Neural cell (in vitro differentiated cells): ENCODE measurements at regions not wholly inside any gene's neighbourhood (a gene's known extent, or its start where the extent isn't known, plus 50 kb on each side); places are given as distances from the start of the nearest gene placed in this dataset.

Experiments
- H2AFZ ChIP-seq: fragments of 200-600, 300-800 bp; sonication (generic), shearing (Covaris generic); 2 replicates; pipeline ENCODE4 v1.6.0; 2014; ENCODE audit warnings: low read depth, mild to moderate bottlenecking, antibody characterized with exemption, low read length, moderate library complexity
- H3F3A ChIP-seq: fragments of 200-600 bp; shearing (Covaris generic); 2 replicates; pipeline ENCODE4 v1.6.1; 2016; ENCODE audit warnings: mild to moderate bottlenecking, moderate library complexity, mixed read lengths, antibody characterized with exemption, low read length; ENCODE audit not compliant: insufficient read depth, poor library complexity, severe bottlenecking
- H3K27ac ChIP-seq: fragments of 200-600, 300-800 bp; sonication (generic), shearing (Covaris generic); 2 replicates; pipeline ENCODE4 v1.5.1; 2014; ENCODE audit warnings: mild to moderate bottlenecking, low read length, moderate library complexity
- H3K27me3 ChIP-seq: fragments of 300-800, 200-600 bp; sonication (generic), shearing (Covaris generic); 2 replicates; pipeline ENCODE4 v1.6.0; 2014; ENCODE audit warnings: mild to moderate bottlenecking, low read depth, low read length, moderate library complexity; ENCODE audit not compliant: insufficient read depth
- H3K36me3 ChIP-seq: fragments of 300-800, 200-600 bp; sonication (generic), shearing (Covaris generic); 2 replicates; pipeline ENCODE4 v1.5.1; 2014; ENCODE audit warnings: mild to moderate bottlenecking, antibody characterized with exemption, low read length, moderate library complexity; ENCODE audit not compliant: insufficient read depth
- H3K4me2 ChIP-seq: fragments of 300-800, 200-600 bp; sonication (generic), shearing (Covaris generic); 2 replicates; pipeline ENCODE4 v1.6.0; 2014; ENCODE audit warnings: mild to moderate bottlenecking, low read length
- H3K4me3 ChIP-seq: fragments of 300-800, 200-600 bp; sonication (generic), shearing (Covaris generic); 2 replicates; pipeline ENCODE4 v1.5.1; 2014; ENCODE audit warnings: mild to moderate bottlenecking, low read length, moderate library complexity
- H3K79me2 ChIP-seq: fragments of 200-600 bp; shearing (Covaris generic); replicated peaks from 2 replicates; pipeline ENCODE4 v1.6.0; 2014; ENCODE audit warnings: mild to moderate bottlenecking, low read length, moderate library complexity; ENCODE audit not compliant: insufficient read depth
- H3K9ac ChIP-seq: fragments of 300-800, 200-600 bp; sonication (generic), shearing (Covaris generic); 2 replicates; pipeline ENCODE4 v1.6.1; 2016; ENCODE audit warnings: mild to moderate bottlenecking, low read length, mixed read lengths
- H3K9me2 ChIP-seq: fragments of 200-600 bp; shearing (Covaris generic); 2 replicates; pipeline ENCODE4 v1.6.1; 2016; ENCODE audit warnings: mild to moderate bottlenecking, low read length, mixed read lengths; ENCODE audit not compliant: insufficient read depth
- H3K9me3 ChIP-seq: fragments of 200-600, 300-800 bp; sonication (generic), shearing (Covaris generic); 2 replicates; pipeline ENCODE4 v1.6.1; 2016; ENCODE audit warnings: mild to moderate bottlenecking, mixed run types, low read length, moderate library complexity, mixed read lengths
- H4K20me1 ChIP-seq: fragments of 200-600 bp; shearing (Covaris generic); 2 replicates; pipeline ENCODE4 v1.6.1; 2016; ENCODE audit warnings: mild to moderate bottlenecking, mixed run types; ENCODE audit not compliant: insufficient read depth
- EP300 ChIP-seq: fragments of 450-650 bp; conservative IDR thresholded peaks from 2 replicates; pipeline ENCODE4 v1.6.1; 2014; ENCODE audit warnings: antibody characterized with exemption, mild to moderate bottlenecking, moderate library complexity; ENCODE audit not compliant: poor library complexity, severe bottlenecking
- EZH2 ChIP-seq: fragments of 200-600, 300-800 bp; shearing (Covaris generic), sonication (generic); IDR thresholded peaks from 2 replicates; pipeline ENCODE4 v1.6.1; 2014; ENCODE audit warnings: antibody characterized with exemption, low read length, borderline replicate concordance, mild to moderate bottlenecking; ENCODE audit not compliant: insufficient read depth, poor library complexity, severe bottlenecking
- MXI1 ChIP-seq: fragments of 450-650 bp; conservative IDR thresholded peaks from 2 replicates; pipeline ENCODE4 v1.6.1; 2014; ENCODE audit warnings: antibody characterized with exemption, mild to moderate bottlenecking; ENCODE audit not compliant: poor library complexity, severe bottlenecking
- POLR2AphosphoS5 ChIP-seq: IDR thresholded peaks from 2 replicates; pipeline ENCODE4 v1.6.1; 2012
- RAD21 ChIP-seq: fragments of 450-650 bp; conservative IDR thresholded peaks from 2 replicates; pipeline ENCODE4 v1.6.1; 2014; ENCODE audit warnings: antibody characterized with exemption, mild to moderate bottlenecking, moderate library complexity
- SMC3 ChIP-seq: fragments of 450-650 bp; conservative IDR thresholded peaks from 2 replicates; pipeline ENCODE4 v1.6.1; 2014; ENCODE audit warnings: antibody characterized with exemption, mild to moderate bottlenecking, moderate library complexity; ENCODE audit not compliant: poor library complexity
- TAF1 ChIP-seq: IDR thresholded peaks from 2 replicates; pipeline ENCODE4 v1.6.1; 2012; ENCODE audit warnings: low read depth
- TF ChIP-seq, protein P1 (sequence below): fragments of 450-650 bp; IDR thresholded peaks from 2 replicates; pipeline ENCODE4 v1.5.1; 2014; ENCODE audit warnings: antibody characterized with exemption, mild to moderate bottlenecking, moderate library complexity; ENCODE audit not compliant: poor library complexity, severe bottlenecking
- TF ChIP-seq, protein P2 (sequence below): IDR thresholded peaks from 2 replicates; pipeline ENCODE4 v1.6.1; 2012; ENCODE audit warnings: borderline replicate concordance

DNA sequence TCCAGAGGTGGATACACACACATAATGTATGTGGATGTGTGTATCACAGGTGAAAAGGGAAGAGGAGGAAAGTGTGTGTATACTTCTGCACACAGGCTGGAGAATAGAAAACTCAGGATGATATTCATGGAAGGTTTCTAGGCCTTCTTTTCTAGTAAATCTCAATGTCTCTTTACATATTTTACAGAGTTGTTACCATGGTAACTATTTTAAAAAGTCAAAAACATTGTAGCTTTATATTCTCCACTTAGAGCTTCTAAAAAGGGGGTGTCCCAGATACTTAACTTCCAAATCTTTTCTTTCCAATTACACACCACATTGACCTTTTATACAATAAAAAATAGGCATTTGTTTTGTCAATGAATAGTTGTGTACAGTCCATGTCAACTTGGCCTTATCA is 604.8 kb upstream of the LCORL start:
- Histone ChIP-seq H3K27me3 (no peaks in the 10 kb centered on the region), H3K4me3 (no peak overlapping the region), H3K9me3 (no peaks in the 10 kb centered on the region), H3K79me2 (no peaks in the 10 kb centered on the region), H3K9me2 (no peaks in the 10 kb centered on the region), H3K4me2 (no peak overlapping the region), H3K36me3 (no peaks in the 10 kb centered on the region), H2AFZ (no peak overlapping the region), H4K20me1 (no peaks in the 10 kb centered on the region), H3K9ac (no peak overlapping the region), H3F3A (no peaks in the 10 kb centered on the region), H3K27ac (no peak overlapping the region)
- no peak for TF ChIP-seq RAD21
- TF ChIP-seq, protein P1, sequence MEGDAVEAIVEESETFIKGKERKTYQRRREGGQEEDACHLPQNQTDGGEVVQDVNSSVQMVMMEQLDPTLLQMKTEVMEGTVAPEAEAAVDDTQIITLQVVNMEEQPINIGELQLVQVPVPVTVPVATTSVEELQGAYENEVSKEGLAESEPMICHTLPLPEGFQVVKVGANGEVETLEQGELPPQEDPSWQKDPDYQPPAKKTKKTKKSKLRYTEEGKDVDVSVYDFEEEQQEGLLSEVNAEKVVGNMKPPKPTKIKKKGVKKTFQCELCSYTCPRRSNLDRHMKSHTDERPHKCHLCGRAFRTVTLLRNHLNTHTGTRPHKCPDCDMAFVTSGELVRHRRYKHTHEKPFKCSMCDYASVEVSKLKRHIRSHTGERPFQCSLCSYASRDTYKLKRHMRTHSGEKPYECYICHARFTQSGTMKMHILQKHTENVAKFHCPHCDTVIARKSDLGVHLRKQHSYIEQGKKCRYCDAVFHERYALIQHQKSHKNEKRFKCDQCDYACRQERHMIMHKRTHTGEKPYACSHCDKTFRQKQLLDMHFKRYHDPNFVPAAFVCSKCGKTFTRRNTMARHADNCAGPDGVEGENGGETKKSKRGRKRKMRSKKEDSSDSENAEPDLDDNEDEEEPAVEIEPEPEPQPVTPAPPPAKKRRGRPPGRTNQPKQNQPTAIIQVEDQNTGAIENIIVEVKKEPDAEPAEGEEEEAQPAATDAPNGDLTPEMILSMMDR, result no peak
- TF ChIP-seq EP300, result no peak
- TF ChIP-seq, protein P2, sequence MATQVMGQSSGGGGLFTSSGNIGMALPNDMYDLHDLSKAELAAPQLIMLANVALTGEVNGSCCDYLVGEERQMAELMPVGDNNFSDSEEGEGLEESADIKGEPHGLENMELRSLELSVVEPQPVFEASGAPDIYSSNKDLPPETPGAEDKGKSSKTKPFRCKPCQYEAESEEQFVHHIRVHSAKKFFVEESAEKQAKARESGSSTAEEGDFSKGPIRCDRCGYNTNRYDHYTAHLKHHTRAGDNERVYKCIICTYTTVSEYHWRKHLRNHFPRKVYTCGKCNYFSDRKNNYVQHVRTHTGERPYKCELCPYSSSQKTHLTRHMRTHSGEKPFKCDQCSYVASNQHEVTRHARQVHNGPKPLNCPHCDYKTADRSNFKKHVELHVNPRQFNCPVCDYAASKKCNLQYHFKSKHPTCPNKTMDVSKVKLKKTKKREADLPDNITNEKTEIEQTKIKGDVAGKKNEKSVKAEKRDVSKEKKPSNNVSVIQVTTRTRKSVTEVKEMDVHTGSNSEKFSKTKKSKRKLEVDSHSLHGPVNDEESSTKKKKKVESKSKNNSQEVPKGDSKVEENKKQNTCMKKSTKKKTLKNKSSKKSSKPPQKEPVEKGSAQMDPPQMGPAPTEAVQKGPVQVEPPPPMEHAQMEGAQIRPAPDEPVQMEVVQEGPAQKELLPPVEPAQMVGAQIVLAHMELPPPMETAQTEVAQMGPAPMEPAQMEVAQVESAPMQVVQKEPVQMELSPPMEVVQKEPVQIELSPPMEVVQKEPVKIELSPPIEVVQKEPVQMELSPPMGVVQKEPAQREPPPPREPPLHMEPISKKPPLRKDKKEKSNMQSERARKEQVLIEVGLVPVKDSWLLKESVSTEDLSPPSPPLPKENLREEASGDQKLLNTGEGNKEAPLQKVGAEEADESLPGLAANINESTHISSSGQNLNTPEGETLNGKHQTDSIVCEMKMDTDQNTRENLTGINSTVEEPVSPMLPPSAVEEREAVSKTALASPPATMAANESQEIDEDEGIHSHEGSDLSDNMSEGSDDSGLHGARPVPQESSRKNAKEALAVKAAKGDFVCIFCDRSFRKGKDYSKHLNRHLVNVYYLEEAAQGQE, result no peak
- no peak for TF ChIP-seq EZH2
- no peak for TF ChIP-seq POLR2AphosphoS5
- no peak for TF ChIP-seq TAF1
- TF ChIP-seq SMC3, result no peak
- TF ChIP-seq MXI1, result no peak

- Histone ChIP-seq H3K9me3 (no peaks in the 10 kb centered on the region), H3K9me2 (no peaks in the 10 kb centered on the region), H3K4me3 (no peak overlapping the region), H3K4me2 (no peak overlapping the region), H2AFZ (no peak overlapping the region), H3K79me2 (no peaks in the 10 kb centered on the region), H3K9ac (no peak overlapping the region), H4K20me1 (no peaks in the 10 kb centered on the region), H3F3A (no peaks in the 10 kb centered on the region), H3K27me3 (no peaks in the 10 kb centered on the region), H3K36me3 (no peaks in the 10 kb centered on the region), H3K27ac (no peak overlapping the region)
- no peak for TF ChIP-seq EP300
- TF ChIP-seq, protein P2, result no peak
- no peak for TF ChIP-seq RAD21
- TF ChIP-seq MXI1, result no peak
- TF ChIP-seq, protein P1, result no peak
- TF ChIP-seq EZH2, result no peak
- no peak for TF ChIP-seq TAF1
- no peak for TF ChIP-seq SMC3
- no peak for TF ChIP-seq POLR2AphosphoS5
Observed at GRCh38 chr4:18621186-18621585, 599.6 kb upstream of the LCORL start.
